ENCODE measurements at regions not wholly inside any gene's neighbourhood (a gene's known extent, or its start where the extent isn't known, plus 50 kb on each side); places are given as distances from the start of the nearest gene placed in this dataset.

- Histone ChIP-seq H3K4me3 (ENCODE audit: low read depth, low read length, poor library complexity, severe bottlenecking) (no peak overlapping the region), H2AFZ (ENCODE audit: low read length) (no peak overlapping the region), H3K4me2 (ENCODE audit: low read length) (no peak overlapping the region), H3K79me2 (ENCODE audit: insufficient read depth, low read depth, low read length) (no peaks in the 10 kb centered on the region), H3K4me1 (ENCODE audit: insufficient read depth, low read length, poor library complexity, severe bottlenecking) (no peaks in the 10 kb centered on the region), H3K9me3 (ENCODE audit: low read length) (no peaks in the 10 kb centered on the region), H4K20me1 (ENCODE audit: insufficient read depth, low read length) (no peaks in the 10 kb centered on the region), H3K9me2 (ENCODE audit: insufficient read depth, low read length) (no peaks in the 10 kb centered on the region), H3K27ac (ENCODE audit: low read depth, low read length, poor library complexity, severe bottlenecking) (no peak overlapping the region), H3K36me3 (ENCODE audit: insufficient read depth, low read length) (no peaks in the 10 kb centered on the region)
- TF ChIP-seq, protein P1, sequence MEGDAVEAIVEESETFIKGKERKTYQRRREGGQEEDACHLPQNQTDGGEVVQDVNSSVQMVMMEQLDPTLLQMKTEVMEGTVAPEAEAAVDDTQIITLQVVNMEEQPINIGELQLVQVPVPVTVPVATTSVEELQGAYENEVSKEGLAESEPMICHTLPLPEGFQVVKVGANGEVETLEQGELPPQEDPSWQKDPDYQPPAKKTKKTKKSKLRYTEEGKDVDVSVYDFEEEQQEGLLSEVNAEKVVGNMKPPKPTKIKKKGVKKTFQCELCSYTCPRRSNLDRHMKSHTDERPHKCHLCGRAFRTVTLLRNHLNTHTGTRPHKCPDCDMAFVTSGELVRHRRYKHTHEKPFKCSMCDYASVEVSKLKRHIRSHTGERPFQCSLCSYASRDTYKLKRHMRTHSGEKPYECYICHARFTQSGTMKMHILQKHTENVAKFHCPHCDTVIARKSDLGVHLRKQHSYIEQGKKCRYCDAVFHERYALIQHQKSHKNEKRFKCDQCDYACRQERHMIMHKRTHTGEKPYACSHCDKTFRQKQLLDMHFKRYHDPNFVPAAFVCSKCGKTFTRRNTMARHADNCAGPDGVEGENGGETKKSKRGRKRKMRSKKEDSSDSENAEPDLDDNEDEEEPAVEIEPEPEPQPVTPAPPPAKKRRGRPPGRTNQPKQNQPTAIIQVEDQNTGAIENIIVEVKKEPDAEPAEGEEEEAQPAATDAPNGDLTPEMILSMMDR (conservative IDR thresholded peaks at IDR 0.05; ENCODE audit: low read length): no peak
- no peak for TF ChIP-seq EZH2phosphoT487 (IDR thresholded peaks at IDR 0.05; ENCODE audit: borderline replicate concordance, low read depth, low read length)
- CTCF ChIA-PET (ENCODE audit: unreplicated experiment): no interaction called here
- no peak for DNase-seq (ENCODE audit: low spot score)
- BruUV-seq (replicated peaks): no TSS peak
- POLR2A ChIA-PET: interaction anchor here (0.6 kb wide), 1 partner anchor 58 kb away, joined by 3 read pairs; no protein-coding TSS in a partner anchor
- intact Hi-C loops (cut with micrococcal nuclease; ENCODE audit: unreplicated experiment): no loop called here
Measured at GRCh38 chr4:97493815-97494518, 649.3 kb downstream of the STPG2 start.

DNA sequence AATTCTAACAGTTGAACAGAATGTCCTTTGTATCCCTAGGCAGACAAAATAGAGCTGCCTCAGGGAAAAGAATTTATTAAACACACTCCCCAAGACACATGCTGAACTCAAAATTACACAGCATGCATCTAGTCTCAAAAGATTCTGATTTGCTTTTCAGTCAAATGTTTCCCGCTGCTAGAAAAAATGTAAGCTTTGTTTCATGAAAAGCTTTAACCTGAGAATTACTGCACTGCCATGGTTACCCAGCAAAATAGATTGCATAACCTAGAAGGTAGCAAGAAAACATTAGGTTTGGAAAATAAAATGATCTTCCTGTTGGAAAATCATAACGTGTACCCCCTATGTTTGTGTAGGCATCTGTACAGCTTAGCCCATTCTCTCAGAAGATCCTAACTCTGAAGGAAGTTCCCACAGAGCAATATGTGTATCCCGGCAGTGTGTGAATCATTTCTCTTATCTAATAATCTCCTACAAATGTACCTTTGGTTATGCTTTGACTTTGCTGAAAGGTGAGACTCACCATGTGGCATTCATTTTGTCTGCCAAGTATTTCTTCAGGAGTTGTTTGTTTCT lies 646.9 kb downstream of the STPG2 start:
- Histone ChIP-seq H3K27ac (ENCODE audit: low read depth, low read length, poor library complexity, severe bottlenecking) (no peak overlapping the region), H3K4me3 (ENCODE audit: low read depth, low read length, poor library complexity, severe bottlenecking) (no peak overlapping the region), H3K9me3 (ENCODE audit: low read length) (no peaks in the 10 kb centered on the region), H3K9me2 (ENCODE audit: insufficient read depth, low read length) (no peaks in the 10 kb centered on the region), H3K4me1 (ENCODE audit: insufficient read depth, low read length, poor library complexity, severe bottlenecking) (no peaks in the 10 kb centered on the region), H3K79me2 (ENCODE audit: insufficient read depth, low read depth, low read length) (no peaks in the 10 kb centered on the region), H4K20me1 (ENCODE audit: insufficient read depth, low read length) (no peaks in the 10 kb centered on the region), H3K4me2 (ENCODE audit: low read length) (no peak overlapping the region), H2AFZ (ENCODE audit: low read length) (no peak overlapping the region), H3K36me3 (ENCODE audit: insufficient read depth, low read length) (no peaks in the 10 kb centered on the region)
- CTCF ChIA-PET (ENCODE audit: unreplicated experiment): no interaction called here
- no peak for DNase-seq (ENCODE audit: low spot score)
- POLR2A ChIA-PET: no interaction called here
- BruUV-seq (replicated peaks): no TSS peak
- TF ChIP-seq EZH2phosphoT487 (IDR thresholded peaks at IDR 0.05; ENCODE audit: borderline replicate concordance, low read depth, low read length): no peak
- TF ChIP-seq, protein P1 (conservative IDR thresholded peaks at IDR 0.05; ENCODE audit: low read length): no peak
- intact Hi-C loops (cut with micrococcal nuclease; ENCODE audit: unreplicated experiment): no loop called here

DNA sequence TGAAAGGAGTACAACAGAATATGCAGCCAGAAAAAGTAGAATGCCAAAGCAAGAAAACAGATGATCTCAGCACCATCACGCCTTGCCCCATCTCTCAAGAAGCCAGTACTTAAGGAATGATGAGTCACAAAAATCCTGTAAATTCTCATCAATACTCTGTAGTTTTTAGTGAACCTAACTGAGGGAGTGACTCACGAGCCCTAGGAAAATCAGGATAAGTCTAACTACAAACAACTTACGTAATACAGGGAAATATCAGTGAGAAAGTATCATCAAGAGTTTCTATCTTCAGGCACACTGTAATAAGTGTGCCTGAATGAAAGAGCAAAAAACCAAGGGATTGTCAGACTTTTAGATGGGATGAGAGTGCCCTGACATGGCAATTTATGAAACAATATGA lies 644.4 kb downstream of the STPG2 start:
- CTCF ChIA-PET (ENCODE audit: unreplicated experiment): no interaction called here
- POLR2A ChIA-PET: interaction anchor here (1.1 to 1.5 kb wide), 2 partner anchors 8 to 10 kb away, joined by 3 read pairs; no protein-coding TSS in a partner anchor
- no peak overlapping the region for H3K4me2 ChIP-seq (ENCODE audit: low read length)

More for the DNA sequence above, 644.4 kb downstream of the STPG2 start:
- TF ChIP-seq, protein P1 (conservative IDR thresholded peaks at IDR 0.05; ENCODE audit: low read length): no peak
- TF ChIP-seq EZH2phosphoT487 (IDR thresholded peaks at IDR 0.05; ENCODE audit: borderline replicate concordance, low read depth, low read length): no peak
- no peaks in the 10 kb centered on the region for H4K20me1 ChIP-seq (ENCODE audit: insufficient read depth, low read length)
- no peaks in the 10 kb centered on the region for H3K36me3 ChIP-seq (ENCODE audit: insufficient read depth, low read length)
- H3K79me2 ChIP-seq (ENCODE audit: insufficient read depth, low read depth, low read length): no peaks in the 10 kb centered on the region
- H3K27ac ChIP-seq (ENCODE audit: low read depth, low read length, poor library complexity, severe bottlenecking): no peak overlapping the region
- H3K9me2 ChIP-seq (ENCODE audit: insufficient read depth, low read length): no peaks in the 10 kb centered on the region
- H3K4me3 ChIP-seq (ENCODE audit: low read depth, low read length, poor library complexity, severe bottlenecking): no peak overlapping the region
- no peaks in the 10 kb centered on the region for H3K4me1 ChIP-seq (ENCODE audit: insufficient read depth, low read length, poor library complexity, severe bottlenecking)
- no peaks in the 10 kb centered on the region for H3K9me3 ChIP-seq (ENCODE audit: low read length)
- intact Hi-C loops (cut with micrococcal nuclease; ENCODE audit: unreplicated experiment): no loop called here
- no peak overlapping the region for H2AFZ ChIP-seq (ENCODE audit: low read length)
- BruUV-seq (replicated peaks): no TSS peak
- DNase-seq (ENCODE audit: low spot score): no peak

All from OCI-LY7 (cell line).